ENCODE measurements at regions not wholly inside any gene's neighbourhood (a gene's known extent, or its start where the extent isn't known, plus 50 kb on each side); places are given as distances from the start of the nearest gene placed in this dataset.

DNA sequence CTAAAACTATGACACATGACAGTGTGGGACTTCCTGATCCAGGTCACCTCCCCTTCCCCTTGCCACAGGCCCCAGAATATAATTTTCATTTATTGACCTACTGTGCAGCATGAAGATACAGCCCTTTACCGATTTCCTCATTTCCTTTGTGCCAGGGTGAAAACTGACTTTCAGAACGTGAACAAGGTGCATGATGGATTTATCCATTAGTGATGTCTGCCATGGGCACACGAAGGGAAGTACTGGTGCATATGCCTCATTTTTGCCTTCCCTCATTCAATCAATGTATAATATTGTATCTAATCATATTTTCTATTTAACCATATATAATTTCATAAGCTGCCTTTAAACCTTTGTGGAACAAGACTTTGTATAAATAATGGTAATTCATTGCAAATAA, 144.4 kb upstream of the WNT4 start:
- Histone ChIP-seq H3K4me1 (ENCODE audit: control insufficient read depth, insufficient read depth, low read depth, low read length) (peaks cover 6% of the 10 kb centered on the region), H4K8ac (ENCODE audit: low read length) (no peak overlapping the region), H3K36me3 (ENCODE audit: control insufficient read depth in 1 of 2, insufficient read depth in 2 of 2, low read depth in 1 of 2, low read length in 2 of 2) (no peaks in the 10 kb centered on the region), H2BK5ac (ENCODE audit: low read depth, low read length, poor library complexity, severe bottlenecking) (no peak overlapping the region), H3K4me2 (ENCODE audit: low read length, poor library complexity, severe bottlenecking) (no peak overlapping the region), H2AFZ (ENCODE audit: low read depth, low read length) (no peak overlapping the region), H3K14ac (ENCODE audit: low read length in 2 of 2) (no peak overlapping the region), H3K4me3 (ENCODE audit: insufficient read depth in 1 of 2, low read depth in 1 of 2, low read length in 2 of 2) (no peak overlapping the region), H2BK15ac (ENCODE audit: low read depth, poor library complexity, severe bottlenecking) (no peak overlapping the region), H3K23ac (ENCODE audit: low read length in 2 of 2) (no peak overlapping the region), H3K79me1 (replicated peaks; ENCODE audit: low read length, poor library complexity, severe bottlenecking) (no peaks in the 10 kb centered on the region), H3K9me3 (ENCODE audit: control insufficient read depth, low read length) (no peaks in the 10 kb centered on the region), H3K18ac (ENCODE audit: low read depth in 1 of 2, low read length in 2 of 2) (no peak overlapping the region), H3K27ac (ENCODE audit: low read length, poor library complexity, severe bottlenecking) (no peak overlapping the region), H2BK120ac (ENCODE audit: low read depth, low read length) (no peak overlapping the region), H2AK5ac (ENCODE audit: low read length, severe bottlenecking) (no peak overlapping the region), H3K27me3 (ENCODE audit: control insufficient read depth in 1 of 2, insufficient read depth in 1 of 2, low read length in 2 of 2) (peaks cover 24 to 56% of the 10 kb centered on the region in 2 experiments), H2BK12ac (ENCODE audit: low read length in 2 of 2) (no peak overlapping the region), H3K4ac (ENCODE audit: low read depth in 1 of 2, low read length in 2 of 2) (no peak overlapping the region), H4K91ac (ENCODE audit: low read length) (no peak overlapping the region), H3K9ac (ENCODE audit: low read length) (no peak overlapping the region)
- DNase-seq = no peak
- 90% methylated on average over 1 of the region's 3 CpGs for whole genome bisulfite sequencing

DNA sequence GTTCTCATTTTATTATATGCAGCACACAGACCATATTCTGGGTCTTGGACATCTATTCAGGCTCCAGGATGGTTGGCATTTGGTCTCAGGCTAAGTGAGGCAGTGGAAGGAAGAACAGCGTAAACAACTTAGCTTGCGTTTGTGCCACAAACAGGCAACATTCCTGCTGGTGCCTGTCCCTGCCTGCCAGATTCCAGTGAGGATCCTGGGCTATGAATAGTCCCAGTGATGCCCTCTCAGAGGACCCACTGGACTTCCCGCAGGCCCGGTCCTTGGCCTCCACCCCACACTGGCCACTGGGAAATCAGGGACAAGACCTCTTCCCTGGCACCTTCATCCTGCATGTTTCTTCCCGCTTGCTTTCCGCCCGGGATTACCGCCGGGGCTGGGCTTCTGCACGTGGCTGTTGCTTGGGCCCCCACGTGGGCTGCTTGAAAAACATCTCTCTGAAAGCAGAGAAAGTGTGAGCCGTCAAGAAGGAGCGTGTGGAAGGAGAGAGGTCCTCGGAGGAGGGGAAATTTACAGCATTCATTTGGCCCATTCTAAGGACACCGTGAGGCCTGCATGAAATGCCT, 145.1 kb upstream of the WNT4 start:
- no peak overlapping the region for H3K14ac ChIP-seq (ENCODE audit: low read length in 2 of 2)
- H3K9ac ChIP-seq (ENCODE audit: low read length) = no peak overlapping the region
- H3K9me3 ChIP-seq (ENCODE audit: control insufficient read depth, low read length) = no peaks in the 10 kb centered on the region
- peaks cover 16 to 51% of the 10 kb centered on the region in 2 experiments for H3K27me3 ChIP-seq (ENCODE audit: control insufficient read depth in 1 of 2, insufficient read depth in 1 of 2, low read length in 2 of 2)
- H2BK5ac ChIP-seq (ENCODE audit: low read depth, low read length, poor library complexity, severe bottlenecking) = no peak overlapping the region
- H4K8ac ChIP-seq (ENCODE audit: low read length) = no peak overlapping the region
- no peak overlapping the region for H2BK120ac ChIP-seq (ENCODE audit: low read depth, low read length)
- 64% methylated on average over 15 of the region's 15 CpGs for WGBS
- H3K4ac ChIP-seq (ENCODE audit: low read depth in 1 of 2, low read length in 2 of 2) = no peak overlapping the region
- no peak overlapping the region for H3K23ac ChIP-seq (ENCODE audit: low read length in 2 of 2)
- no peak overlapping the region for H3K27ac ChIP-seq (ENCODE audit: low read length, poor library complexity, severe bottlenecking)
- no peak overlapping the region for H2AK5ac ChIP-seq (ENCODE audit: low read length, severe bottlenecking)
- H4K91ac ChIP-seq (ENCODE audit: low read length) = no peak overlapping the region
- no peak for DNase-seq
- H3K4me3 ChIP-seq (ENCODE audit: insufficient read depth in 1 of 2, low read depth in 1 of 2, low read length in 2 of 2) = no peak overlapping the region
- H3K79me1 ChIP-seq (replicated peaks; ENCODE audit: low read length, poor library complexity, severe bottlenecking) = no peaks in the 10 kb centered on the region
- no peak overlapping the region for H2BK12ac ChIP-seq (ENCODE audit: low read length in 2 of 2)
- no peaks in the 10 kb centered on the region for H3K36me3 ChIP-seq (ENCODE audit: control insufficient read depth in 1 of 2, insufficient read depth in 2 of 2, low read depth in 1 of 2, low read length in 2 of 2)
- H2AFZ ChIP-seq (ENCODE audit: low read depth, low read length) = no peak overlapping the region
- no peak overlapping the region for H2BK15ac ChIP-seq (ENCODE audit: low read depth, poor library complexity, severe bottlenecking)
- H3K4me2 ChIP-seq (ENCODE audit: low read length, poor library complexity, severe bottlenecking) = no peak overlapping the region
- peaks cover 6% of the 10 kb centered on the region for H3K4me1 ChIP-seq (ENCODE audit: control insufficient read depth, insufficient read depth, low read depth, low read length)
- H3K18ac ChIP-seq (ENCODE audit: low read depth in 1 of 2, low read length in 2 of 2) = no peak overlapping the region

DNA sequence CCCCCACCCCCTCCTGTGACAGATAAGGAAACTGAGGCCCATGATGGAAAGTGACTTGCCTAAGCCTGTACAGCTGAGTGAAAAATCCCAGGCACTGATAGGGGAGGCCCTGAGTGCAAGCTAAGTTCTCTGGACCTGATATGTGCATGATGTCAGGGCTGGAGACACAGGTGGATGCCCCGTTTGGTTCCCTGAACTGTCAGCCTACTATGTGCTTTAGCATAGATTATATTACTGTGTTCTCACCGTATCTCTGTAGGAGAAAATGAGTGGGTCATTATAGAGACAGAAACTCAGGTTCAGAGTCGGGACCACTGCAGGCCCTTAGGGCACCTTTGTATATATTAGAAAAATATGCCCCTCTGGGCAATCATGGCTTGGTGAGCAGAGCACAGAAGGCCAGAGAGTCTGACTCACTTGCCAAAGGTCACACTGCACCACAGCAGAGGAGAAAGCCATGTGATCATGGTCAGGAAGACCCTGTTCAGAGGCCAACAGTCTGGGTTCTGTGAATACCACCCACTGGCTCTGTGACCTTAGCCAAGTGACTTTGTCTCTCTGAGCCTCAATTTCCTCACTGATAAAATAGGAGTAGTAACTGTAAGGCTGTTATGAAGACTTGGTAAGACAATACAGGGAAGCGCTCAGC, 145.8 kb upstream of the WNT4 start:
- peaks cover 6% of the 10 kb centered on the region for H3K4me1 ChIP-seq (ENCODE audit: control insufficient read depth, insufficient read depth, low read depth, low read length)
- H2AFZ ChIP-seq (ENCODE audit: low read depth, low read length) = no peak overlapping the region
- H4K91ac ChIP-seq (ENCODE audit: low read length) = no peak overlapping the region
- H3K27me3 ChIP-seq (ENCODE audit: control insufficient read depth in 1 of 2, insufficient read depth in 1 of 2, low read length in 2 of 2) = peaks cover 9 to 44% of the 10 kb centered on the region in 2 experiments
- H2BK15ac ChIP-seq (ENCODE audit: low read depth, poor library complexity, severe bottlenecking) = no peak overlapping the region
- H3K14ac ChIP-seq (ENCODE audit: low read length in 2 of 2) = no peak overlapping the region
- H4K8ac ChIP-seq (ENCODE audit: low read length) = no peak overlapping the region
- H3K27ac ChIP-seq (ENCODE audit: low read length, poor library complexity, severe bottlenecking) = no peak overlapping the region
- no peak overlapping the region for H3K23ac ChIP-seq (ENCODE audit: low read length in 2 of 2)
- H3K4me3 ChIP-seq (ENCODE audit: insufficient read depth in 1 of 2, low read depth in 1 of 2, low read length in 2 of 2) = no peak overlapping the region
- no peak overlapping the region for H3K4me2 ChIP-seq (ENCODE audit: low read length, poor library complexity, severe bottlenecking)
- H3K79me1 ChIP-seq (replicated peaks; ENCODE audit: low read length, poor library complexity, severe bottlenecking) = no peaks in the 10 kb centered on the region
- H3K4ac ChIP-seq (ENCODE audit: low read depth in 1 of 2, low read length in 2 of 2) = no peak overlapping the region
- H3K36me3 ChIP-seq (ENCODE audit: control insufficient read depth in 1 of 2, insufficient read depth in 2 of 2, low read depth in 1 of 2, low read length in 2 of 2) = no peaks in the 10 kb centered on the region
- no peak overlapping the region for H2BK12ac ChIP-seq (ENCODE audit: low read length in 2 of 2)
- 82% methylated on average over 4 of the region's 4 CpGs for WGBS
- H3K9me3 ChIP-seq (ENCODE audit: control insufficient read depth, low read length) = no peaks in the 10 kb centered on the region
- no peak overlapping the region for H2AK5ac ChIP-seq (ENCODE audit: low read length, severe bottlenecking)
- no peak overlapping the region for H3K18ac ChIP-seq (ENCODE audit: low read depth in 1 of 2, low read length in 2 of 2)
- no peak overlapping the region for H2BK120ac ChIP-seq (ENCODE audit: low read depth, low read length)
- H3K9ac ChIP-seq (ENCODE audit: low read length) = no peak overlapping the region
- DNase-seq = peak; percentile 58
- no peak overlapping the region for H2BK5ac ChIP-seq (ENCODE audit: low read depth, low read length, poor library complexity, severe bottlenecking)

DNA sequence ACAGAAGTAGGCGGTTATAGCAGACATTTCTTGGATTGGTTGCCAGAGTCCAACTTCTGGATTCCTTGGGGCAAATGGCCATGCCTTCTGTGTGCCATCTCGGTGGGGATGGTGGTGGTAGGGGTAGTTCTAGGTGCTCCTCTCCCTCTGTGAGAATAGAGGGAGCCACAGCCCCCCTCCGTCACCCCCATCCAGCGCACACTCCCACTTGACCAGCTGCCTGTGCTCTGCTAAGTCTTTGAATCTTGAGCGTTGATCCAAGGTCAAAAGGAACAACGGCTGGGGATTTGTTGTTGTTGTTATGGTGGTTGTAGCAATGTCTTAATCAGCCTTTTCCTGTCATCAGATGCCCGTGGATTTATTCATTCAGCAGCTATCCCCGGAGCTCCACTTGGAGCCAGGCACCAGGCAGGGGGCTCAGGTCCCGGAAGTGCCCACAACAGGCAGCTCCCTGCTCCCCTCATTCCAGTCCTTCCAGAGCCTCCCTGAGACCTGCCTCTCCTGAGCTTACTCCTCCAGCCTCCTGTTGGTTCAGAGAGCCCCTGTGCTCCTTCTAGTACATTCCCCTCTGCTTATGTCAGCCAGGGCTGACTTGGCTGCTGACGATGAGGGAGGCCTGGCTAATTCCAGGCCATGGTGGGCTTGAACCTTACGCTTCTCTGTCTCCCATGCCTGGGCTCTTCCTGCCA, 146.6 kb upstream of the WNT4 start:
- peaks cover 6% of the 10 kb centered on the region for H3K4me1 ChIP-seq (ENCODE audit: control insufficient read depth, insufficient read depth, low read depth, low read length)
- no peak overlapping the region for H2AFZ ChIP-seq (ENCODE audit: low read depth, low read length)
- H3K27me3 ChIP-seq (ENCODE audit: control insufficient read depth in 1 of 2, insufficient read depth in 1 of 2, low read length in 2 of 2) = peaks cover 5 to 37% of the 10 kb centered on the region in 2 experiments
- no peak overlapping the region for H3K9ac ChIP-seq (ENCODE audit: low read length)
- H4K8ac ChIP-seq (ENCODE audit: low read length) = no peak overlapping the region
- no peak overlapping the region for H4K91ac ChIP-seq (ENCODE audit: low read length)
- peak overlapping the region; percentile 6 for H2BK15ac ChIP-seq (ENCODE audit: low read depth, poor library complexity, severe bottlenecking)
- no peak overlapping the region for H2AK5ac ChIP-seq (ENCODE audit: low read length, severe bottlenecking)
- H2BK5ac ChIP-seq (ENCODE audit: low read depth, low read length, poor library complexity, severe bottlenecking) = no peak overlapping the region
- H3K4me3 ChIP-seq (ENCODE audit: insufficient read depth in 1 of 2, low read depth in 1 of 2, low read length in 2 of 2) = no peak overlapping the region
- H3K4ac ChIP-seq (ENCODE audit: low read depth in 1 of 2, low read length in 2 of 2) = peak overlapping the region in 1 of 2 experiments; percentile 25
- H3K14ac ChIP-seq (ENCODE audit: low read length in 2 of 2) = peak overlapping the region in 1 of 2 experiments; percentile 29
- H2BK120ac ChIP-seq (ENCODE audit: low read depth, low read length) = no peak overlapping the region
- DNase-seq = peak; percentile 57
- WGBS = 59% methylated on average over 9 of the region's 11 CpGs
- no peaks in the 10 kb centered on the region for H3K79me1 ChIP-seq (replicated peaks; ENCODE audit: low read length, poor library complexity, severe bottlenecking)
- H3K4me2 ChIP-seq (ENCODE audit: low read length, poor library complexity, severe bottlenecking) = no peak overlapping the region
- peak overlapping the region in 1 of 2 experiments; percentile 47 for H3K23ac ChIP-seq (ENCODE audit: low read length in 2 of 2)
- H2BK12ac ChIP-seq (ENCODE audit: low read length in 2 of 2) = no peak overlapping the region
- H3K27ac ChIP-seq (ENCODE audit: low read length, poor library complexity, severe bottlenecking) = no peak overlapping the region
- no peaks in the 10 kb centered on the region for H3K9me3 ChIP-seq (ENCODE audit: control insufficient read depth, low read length)
- H3K18ac ChIP-seq (ENCODE audit: low read depth in 1 of 2, low read length in 2 of 2) = peak overlapping the region in 1 of 2 experiments; percentile 70
- H3K36me3 ChIP-seq (ENCODE audit: control insufficient read depth in 1 of 2, insufficient read depth in 2 of 2, low read depth in 1 of 2, low read length in 2 of 2) = no peaks in the 10 kb centered on the region

All from mesenchymal stem cell (in vitro differentiated cells and primary cell).